ENCODE measurements at regions not wholly inside any gene's neighbourhood (a gene's known extent, or its start where the extent isn't known, plus 50 kb on each side); places are given as distances from the start of the nearest gene placed in this dataset.

DNA sequence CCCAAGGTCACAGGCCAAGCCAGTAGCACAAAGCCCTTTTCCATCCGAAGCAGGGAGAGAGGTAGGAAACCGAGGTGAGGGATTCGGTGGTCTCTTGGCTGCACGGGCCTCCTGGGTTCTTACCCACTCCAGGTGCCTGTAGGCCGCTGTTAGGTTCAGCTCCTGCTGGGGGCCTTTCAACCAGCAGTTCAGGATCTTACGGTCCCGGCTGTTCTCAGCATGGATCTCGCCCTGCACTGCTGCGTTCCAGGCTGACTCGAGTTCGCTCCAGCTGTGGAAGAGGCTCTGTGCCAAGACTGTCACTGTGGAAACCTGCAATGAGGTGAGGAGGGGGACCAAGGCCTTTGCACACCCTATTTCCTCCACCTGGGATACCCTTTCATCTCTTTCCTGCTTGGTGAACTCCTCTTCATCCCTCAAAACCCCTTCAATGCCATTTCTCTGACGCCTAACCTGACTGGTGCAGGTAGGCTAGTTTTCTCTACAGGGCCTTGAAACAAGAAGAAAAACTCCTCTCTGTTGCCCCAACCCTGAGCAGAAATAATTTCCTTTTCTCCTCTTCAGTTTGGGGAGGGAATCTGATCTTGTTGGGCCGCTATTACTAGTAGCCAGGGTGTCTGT lies 103.6 kb downstream of the RMI2 start:
- no peaks in the 10 kb centered on the region for H3K9me3 ChIP-seq (ENCODE audit: low read depth, low read length, poor library complexity, severe bottlenecking)
- ChIA-PET CTCF (no interaction called here), POLR2A (ENCODE audit: low non-redundant PET) (no interaction called here)
- H3K4me3 ChIP-seq (ENCODE audit: low read depth, low read length, poor library complexity, severe bottlenecking): no peak overlapping the region
- H3K27me3 ChIP-seq (replicated peaks; ENCODE audit: insufficient read depth, low read depth, low read length, poor library complexity): peaks cover 9% of the 10 kb centered on the region
- DNase-seq (ENCODE audit: low spot score): no peak
- TF ChIP-seq CTCF (conservative IDR thresholded peaks at IDR 0.05; ENCODE audit: low read depth, low read length) (no peak), EZH2 (IDR thresholded peaks at IDR 0.05; ENCODE audit: borderline replicate concordance, low read depth, low read length, poor library complexity, severe bottlenecking) (no peak)
- no peaks in the 10 kb centered on the region for H3K36me3 ChIP-seq (ENCODE audit: insufficient read depth, low read length, poor library complexity, severe bottlenecking)
- intact Hi-C loops (cut with micrococcal nuclease; ENCODE audit: unreplicated experiment): no loop called here
- H3K27ac ChIP-seq (ENCODE audit: low read depth, low read length, poor library complexity, severe bottlenecking): no peak overlapping the region
- BruUV-seq (replicated peaks): no TSS peak
- no peaks in the 10 kb centered on the region for H3K4me1 ChIP-seq (ENCODE audit: insufficient read depth, low read length, poor library complexity, severe bottlenecking)

- no peaks in the 10 kb centered on the region for H3K4me1 ChIP-seq (ENCODE audit: insufficient read depth, low read length, poor library complexity, severe bottlenecking)
- H3K36me3 ChIP-seq (ENCODE audit: insufficient read depth, low read length, poor library complexity, severe bottlenecking): no peaks in the 10 kb centered on the region
- peaks cover 12% of the 10 kb centered on the region for H3K27me3 ChIP-seq (replicated peaks; ENCODE audit: insufficient read depth, low read depth, low read length, poor library complexity)
- no peak for TF ChIP-seq EZH2 (IDR thresholded peaks at IDR 0.05; ENCODE audit: borderline replicate concordance, low read depth, low read length, poor library complexity, severe bottlenecking)
- TF ChIP-seq CTCF (conservative IDR thresholded peaks at IDR 0.05; ENCODE audit: low read depth, low read length): no peak
- intact Hi-C loops (cut with micrococcal nuclease; ENCODE audit: unreplicated experiment): no loop called here
- ChIA-PET CTCF (no interaction called here), POLR2A (ENCODE audit: low non-redundant PET) (no interaction called here)
- no peaks in the 10 kb centered on the region for H3K9me3 ChIP-seq (ENCODE audit: low read depth, low read length, poor library complexity, severe bottlenecking)
- DNase-seq (ENCODE audit: low spot score): no peak
- H3K4me3 ChIP-seq (ENCODE audit: low read depth, low read length, poor library complexity, severe bottlenecking): no peak overlapping the region
- BruUV-seq (replicated peaks): no TSS peak
- no peak overlapping the region for H3K27ac ChIP-seq (ENCODE audit: low read depth, low read length, poor library complexity, severe bottlenecking)
Measured at GRCh38 chr16:11449716-11450115, 104.5 kb downstream of the RMI2 start.

DNA sequence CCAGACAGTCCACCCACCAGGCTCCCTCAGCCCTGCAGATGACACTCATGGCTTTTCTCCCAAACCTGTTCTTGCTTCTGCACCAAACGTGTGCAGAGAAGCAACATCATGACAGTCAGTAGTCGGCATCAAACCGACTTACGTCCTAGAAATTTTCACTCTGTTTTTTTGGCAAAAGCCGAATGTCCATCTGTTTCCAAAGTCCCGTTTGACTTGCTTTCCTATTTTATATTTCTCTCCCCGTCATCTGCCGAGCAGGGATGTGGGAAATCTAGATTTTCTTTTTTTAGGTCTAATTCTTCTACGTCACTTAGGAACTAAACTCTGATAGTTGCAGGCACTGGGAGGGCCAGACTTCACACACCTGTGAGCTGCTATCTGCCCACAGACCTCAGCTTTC lies 104.9 kb downstream of the RMI2 start:
- BruUV-seq (replicated peaks): no TSS peak
- DNase-seq (ENCODE audit: low spot score): no peak
- Histone ChIP-seq H3K27me3 (replicated peaks; ENCODE audit: insufficient read depth, low read depth, low read length, poor library complexity) (peaks cover 12% of the 10 kb centered on the region), H3K4me3 (ENCODE audit: low read depth, low read length, poor library complexity, severe bottlenecking) (no peak overlapping the region), H3K27ac (ENCODE audit: low read depth, low read length, poor library complexity, severe bottlenecking) (no peak overlapping the region), H3K36me3 (ENCODE audit: insufficient read depth, low read length, poor library complexity, severe bottlenecking) (no peaks in the 10 kb centered on the region), H3K4me1 (ENCODE audit: insufficient read depth, low read length, poor library complexity, severe bottlenecking) (no peaks in the 10 kb centered on the region), H3K9me3 (ENCODE audit: low read depth, low read length, poor library complexity, severe bottlenecking) (no peaks in the 10 kb centered on the region)
- intact Hi-C loops (cut with micrococcal nuclease; ENCODE audit: unreplicated experiment): no loop called here
- CTCF ChIA-PET: no interaction called here
- POLR2A ChIA-PET (ENCODE audit: low non-redundant PET): no interaction called here
- TF ChIP-seq CTCF (conservative IDR thresholded peaks at IDR 0.05; ENCODE audit: low read depth, low read length): no peak
- no peak for TF ChIP-seq EZH2 (IDR thresholded peaks at IDR 0.05; ENCODE audit: borderline replicate concordance, low read depth, low read length, poor library complexity, severe bottlenecking)

All from A673 (cell line).